Neural crest cell (in vitro differentiated cells): ENCODE measurements at regions not wholly inside any gene's neighbourhood (a gene's known extent, or its start where the extent isn't known, plus 50 kb on each side); places are given as distances from the start of the nearest gene placed in this dataset.

Experiments used
- DNase-seq: peaks from one replicate; pipeline ENCODE4 v3.0.0; 2021; ENCODE audit warnings: low read depth, mixed read lengths, low spot score
- H3K27ac Mint-ChIP-seq: one replicate; pipeline ENCODE4 v1.8.0; 2021; ENCODE audit warnings: mild to moderate bottlenecking, mixed read lengths; ENCODE audit not compliant: unreplicated experiment
- H3K27me3 Mint-ChIP-seq: 2 replicates; pipeline ENCODE4 v1.8.0; 2021; ENCODE audit warnings: low read depth, mild to moderate bottlenecking, mixed read lengths
- H3K36me3 Mint-ChIP-seq: 2 replicates; pipeline ENCODE4 v1.8.0; 2021; ENCODE audit warnings: low read depth, mild to moderate bottlenecking, mixed read lengths
- H3K4me1 Mint-ChIP-seq: 2 replicates; pipeline ENCODE4 v1.8.0; 2021; ENCODE audit warnings: mixed read lengths
- H3K4me3 Mint-ChIP-seq: one replicate; pipeline ENCODE4 v1.8.0; 2021; ENCODE audit warnings: mild to moderate bottlenecking, mixed read lengths
- H3K9me3 Mint-ChIP-seq: 2 replicates; pipeline ENCODE4 v1.8.0; 2021; ENCODE audit warnings: mixed read lengths
- TF ChIP-seq, protein P1 (sequence below): fragments of 200-600 bp; sonication (generic); conservative IDR thresholded peaks from 2 replicates; pipeline ENCODE4 v1.5.0; 2021; ENCODE audit warnings: antibody characterized with exemption, mild to moderate bottlenecking

- H3K4me3 Mint-ChIP-seq: no peak overlapping the region
- no peaks in the 10 kb centered on the region for H3K27me3 Mint-ChIP-seq
- H3K27ac Mint-ChIP-seq: no peak overlapping the region
- no peak for DNase-seq
- H3K4me1 Mint-ChIP-seq: no peaks in the 10 kb centered on the region
- TF ChIP-seq, protein P1, sequence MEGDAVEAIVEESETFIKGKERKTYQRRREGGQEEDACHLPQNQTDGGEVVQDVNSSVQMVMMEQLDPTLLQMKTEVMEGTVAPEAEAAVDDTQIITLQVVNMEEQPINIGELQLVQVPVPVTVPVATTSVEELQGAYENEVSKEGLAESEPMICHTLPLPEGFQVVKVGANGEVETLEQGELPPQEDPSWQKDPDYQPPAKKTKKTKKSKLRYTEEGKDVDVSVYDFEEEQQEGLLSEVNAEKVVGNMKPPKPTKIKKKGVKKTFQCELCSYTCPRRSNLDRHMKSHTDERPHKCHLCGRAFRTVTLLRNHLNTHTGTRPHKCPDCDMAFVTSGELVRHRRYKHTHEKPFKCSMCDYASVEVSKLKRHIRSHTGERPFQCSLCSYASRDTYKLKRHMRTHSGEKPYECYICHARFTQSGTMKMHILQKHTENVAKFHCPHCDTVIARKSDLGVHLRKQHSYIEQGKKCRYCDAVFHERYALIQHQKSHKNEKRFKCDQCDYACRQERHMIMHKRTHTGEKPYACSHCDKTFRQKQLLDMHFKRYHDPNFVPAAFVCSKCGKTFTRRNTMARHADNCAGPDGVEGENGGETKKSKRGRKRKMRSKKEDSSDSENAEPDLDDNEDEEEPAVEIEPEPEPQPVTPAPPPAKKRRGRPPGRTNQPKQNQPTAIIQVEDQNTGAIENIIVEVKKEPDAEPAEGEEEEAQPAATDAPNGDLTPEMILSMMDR: no peak
- H3K36me3 Mint-ChIP-seq: no peaks in the 10 kb centered on the region
- H3K9me3 Mint-ChIP-seq: no peaks in the 10 kb centered on the region
Measured at GRCh38 chr15:35633677-35634076, 87.7 kb upstream of the DPH6 start.

- Mint-ChIP-seq H3K9me3 (peaks cover 9% of the 10 kb centered on the region), H3K36me3 (no peaks in the 10 kb centered on the region)
- TF ChIP-seq, protein P1: no peak
Measured at GRCh38 chr15:35646790-35647189, 100.8 kb upstream of the DPH6 start.

GRCh38 chr15:35647303-35647702, 101.3 kb upstream of the DPH6 start:
- no peak for DNase-seq
- no peak overlapping the region for H3K4me3 Mint-ChIP-seq
- H3K9me3 Mint-ChIP-seq: peaks cover 9% of the 10 kb centered on the region
- H3K27me3 Mint-ChIP-seq: no peaks in the 10 kb centered on the region
- no peaks in the 10 kb centered on the region for H3K36me3 Mint-ChIP-seq
- H3K4me1 Mint-ChIP-seq: no peaks in the 10 kb centered on the region
- no peak overlapping the region for H3K27ac Mint-ChIP-seq
- TF ChIP-seq, protein P1: no peak

More at GRCh38 chr15:35646790-35647189, 100.8 kb upstream of the DPH6 start:
- Mint-ChIP-seq H3K4me1 (no peaks in the 10 kb centered on the region), H3K4me3 (no peak overlapping the region), H3K27ac (no peak overlapping the region), H3K27me3 (no peaks in the 10 kb centered on the region)
- DNase-seq: no peak

DNA sequence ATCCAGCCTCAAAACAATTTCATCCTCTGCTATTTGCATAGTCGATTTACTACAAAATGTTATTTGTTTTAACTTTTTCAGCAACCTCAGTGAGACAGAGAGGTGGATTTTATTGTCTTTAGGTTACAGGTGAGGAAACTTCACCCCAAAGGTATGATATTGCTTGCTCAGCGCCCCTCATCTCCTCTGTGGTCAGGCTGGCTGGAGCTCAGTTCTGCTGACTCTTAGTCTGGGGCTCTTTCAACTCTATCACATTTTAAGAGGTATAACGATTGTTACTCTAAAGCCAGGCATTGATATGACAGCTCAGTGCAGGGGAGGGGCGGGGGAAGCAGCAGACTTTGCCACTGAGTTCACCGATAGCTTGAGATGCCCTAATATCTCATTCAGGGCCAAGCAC, 103.0 kb upstream of the DPH6 start:
- H3K9me3 Mint-ChIP-seq: no peaks in the 10 kb centered on the region
- H3K27ac Mint-ChIP-seq: no peak overlapping the region
- no peak overlapping the region for H3K4me3 Mint-ChIP-seq
- no peaks in the 10 kb centered on the region for H3K27me3 Mint-ChIP-seq
- H3K36me3 Mint-ChIP-seq: no peaks in the 10 kb centered on the region
- no peaks in the 10 kb centered on the region for H3K4me1 Mint-ChIP-seq
- no peak for DNase-seq
- TF ChIP-seq, protein P1: no peak

GRCh38 chr15:35649575-35649974, 103.6 kb upstream of the DPH6 start:
- no peaks in the 10 kb centered on the region for H3K9me3 Mint-ChIP-seq

More at GRCh38 chr15:35649575-35649974, 103.6 kb upstream of the DPH6 start:
- Mint-ChIP-seq H3K27me3 (no peaks in the 10 kb centered on the region), H3K4me1 (no peaks in the 10 kb centered on the region), H3K27ac (no peak overlapping the region), H3K4me3 (no peak overlapping the region), H3K36me3 (no peaks in the 10 kb centered on the region)
- no peak for DNase-seq
- TF ChIP-seq, protein P1: no peak
